Stimulated activated CD4-positive, alpha-beta T cell treated with anti-CD3 and anti-CD28 coated beads, Interleukin-4, amount 100 ng/mL, for 1 hour (primary cell): ENCODE measurements at regions not wholly inside any gene's neighbourhood (a gene's known extent, or its start where the extent isn't known, plus 50 kb on each side); places are given as distances from the start of the nearest gene placed in this dataset.
"Not testable (repeated sequence)": the region's sequence is repeated elsewhere in the genome, so short reads cannot be mapped to it uniquely, and the experiment has no call there.

Experiments used
- DNase-seq: peaks from one replicate; pipeline ENCODE4 v3.0.0-alpha.2; 2020

GRCh38 chr4:155590796-155591585 lies 75.7 kb upstream of the GUCY1A1 start:
- no peak for DNase-seq

- no peak for DNase-seq
These were observed 78.2 kb upstream of the GUCY1A1 start for GRCh38 chr4:155588437-155588836.

GRCh38 chr4:155587766-155588165 lies 78.9 kb upstream of the GUCY1A1 start:
- DNase-seq, result no peak

GRCh38 chr4:155582971-155583437 lies 83.6 kb upstream of the GUCY1A1 start:
- no peak for DNase-seq

- DNase-seq, result no peak
These were observed 84.6 kb upstream of the GUCY1A1 start for GRCh38 chr4:155582041-155582440.

- DNase-seq, result no peak
These were observed 87.8 kb upstream of the GUCY1A1 start for GRCh38 chr4:155578726-155579370.

GRCh38 chr4:155578219-155578618 lies 88.4 kb upstream of the GUCY1A1 start:
- DNase-seq, result no peak

- DNase-seq, result not testable (repeated sequence)
These were observed 92.3 kb upstream of the GUCY1A1 start for GRCh38 chr4:155574329-155574728.

GRCh38 chr4:155573126-155573525 lies 93.5 kb upstream of the GUCY1A1 start:
- no peak for DNase-seq

GRCh38 chr4:155572106-155572703 lies 94.4 kb upstream of the GUCY1A1 start:
- no peak for DNase-seq

GRCh38 chr4:155571184-155571944 lies 95.3 kb upstream of the GUCY1A1 start:
- no peak for DNase-seq

GRCh38 chr4:155570661-155571060 lies 96.0 kb upstream of the GUCY1A1 start:
- no peak for DNase-seq

GRCh38 chr4:155569960-155570515 lies 96.6 kb upstream of the GUCY1A1 start:
- DNase-seq, result no peak

GRCh38 chr4:155569471-155569870 lies 97.2 kb upstream of the GUCY1A1 start:
- DNase-seq, result no peak

GRCh38 chr4:155568641-155569220 lies 97.9 kb upstream of the GUCY1A1 start:
- DNase-seq, result no peak

GRCh38 chr4:155566354-155566753 lies 100.3 kb upstream of the GUCY1A1 start:
- no peak for DNase-seq

- DNase-seq, result no peak
These were observed 100.9 kb upstream of the GUCY1A1 start for GRCh38 chr4:155565776-155566175.

- DNase-seq, result no peak
These were observed 101.3 kb upstream of the GUCY1A1 start for GRCh38 chr4:155565330-155565729.

- DNase-seq, result no peak
These were observed 101.8 kb upstream of the GUCY1A1 start for GRCh38 chr4:155564880-155565279.

- no peak for DNase-seq
These were observed 102.6 kb upstream of the GUCY1A1 start for GRCh38 chr4:155564086-155564485.

GRCh38 chr4:155559915-155560314 lies 106.7 kb upstream of the GUCY1A1 start:
- DNase-seq, result no peak

GRCh38 chr4:155552180-155552579 lies 114.5 kb upstream of the GUCY1A1 start:
- DNase-seq, result no peak

GRCh38 chr4:155548173-155548572 lies 118.5 kb upstream of the GUCY1A1 start:
- DNase-seq, result no peak
